HG02763 (cell line): ENCODE measurements at regions not wholly inside any gene's neighbourhood (a gene's known extent, or its start where the extent isn't known, plus 50 kb on each side); places are given as distances from the start of the nearest gene placed in this dataset.
"Not testable (repeated sequence)": the region's sequence is repeated elsewhere in the genome, so short reads cannot be mapped to it uniquely, and the experiment has no call there.

Experiments
- ATAC-seq: cut with Tn5 transposase; IDR thresholded peaks from one replicate; pipeline ENCODE4 v1.9.1; 2021; ENCODE audit warnings: mild to moderate bottlenecking, moderate library complexity; ENCODE audit not compliant: unreplicated experiment

GRCh38 chr7:12826079-12826478, 138.6 kb downstream of the ARL4A start:
- no peak for ATAC-seq

- no peak for ATAC-seq
These were observed 139.9 kb downstream of the ARL4A start for GRCh38 chr7:12827219-12827821.

- ATAC-seq: no peak
These were observed 140.5 kb downstream of the ARL4A start for GRCh38 chr7:12827920-12828319.

GRCh38 chr7:12831024-12831423, 143.6 kb downstream of the ARL4A start:
- no peak for ATAC-seq

GRCh38 chr7:12833829-12834228, 146.4 kb downstream of the ARL4A start:
- no peak for ATAC-seq

GRCh38 chr7:12834782-12835181, 147.3 kb downstream of the ARL4A start:
- ATAC-seq: no peak

- ATAC-seq: no peak
These were observed 152.2 kb downstream of the ARL4A start for GRCh38 chr7:12839508-12840153.

- ATAC-seq: not testable (repeated sequence)
These were observed 157.3 kb downstream of the ARL4A start for GRCh38 chr7:12844732-12845131.

- ATAC-seq: no peak
These were observed 159.6 kb downstream of the ARL4A start for GRCh38 chr7:12847001-12847400.

- ATAC-seq: no peak
These were observed 163.7 kb downstream of the ARL4A start for GRCh38 chr7:12851142-12851541.

GRCh38 chr7:12851841-12852240, 164.4 kb downstream of the ARL4A start:
- no peak for ATAC-seq

- no peak for ATAC-seq
These were observed 167.6 kb downstream of the ARL4A start for GRCh38 chr7:12855036-12855435.

- ATAC-seq: no peak
These were observed 172.3 kb downstream of the ARL4A start for GRCh38 chr7:12859761-12860160.

GRCh38 chr7:12861070-12861469, 173.6 kb downstream of the ARL4A start:
- no peak for ATAC-seq

- no peak for ATAC-seq
These were observed 174.7 kb downstream of the ARL4A start for GRCh38 chr7:12862146-12862545.

GRCh38 chr7:12864470-12865046, 177.1 kb downstream of the ARL4A start:
- ATAC-seq: no peak

- no peak for ATAC-seq
These were observed 178.2 kb downstream of the ARL4A start for GRCh38 chr7:12865593-12865992.

- ATAC-seq: no peak
These were observed 178.8 kb downstream of the ARL4A start for GRCh38 chr7:12866207-12866606.

GRCh38 chr7:12868027-12868426, 180.6 kb downstream of the ARL4A start:
- no peak for ATAC-seq

- ATAC-seq: no peak
These were observed 182.8 kb downstream of the ARL4A start for GRCh38 chr7:12870219-12870618.

- no peak for ATAC-seq
These were observed 185.1 kb downstream of the ARL4A start for GRCh38 chr7:12872487-12872886.

- ATAC-seq: no peak
These were observed 186.1 kb downstream of the ARL4A start for GRCh38 chr7:12873571-12873970.

GRCh38 chr7:12879139-12879538, 191.7 kb downstream of the ARL4A start:
- no peak for ATAC-seq
